ENCODE measurements at regions not wholly inside any gene's neighbourhood (a gene's known extent, or its start where the extent isn't known, plus 50 kb on each side); places are given as distances from the start of the nearest gene placed in this dataset.

GRCh38 chr5:155275222-155275621, 261.7 kb downstream of the KIF4B start:
- BruUV-seq (replicated peaks): no TSS peak
- FAIRE-seq (no peak), DNase-seq (ENCODE audit: low read depth, low spot score) (no peak)
- Histone ChIP-seq H3K4me2 (ENCODE audit: insufficient read depth, low read length) (no peak overlapping the region), H3K9me1 (replicated peaks; ENCODE audit: control insufficient read depth, extremely low read depth, insufficient read depth, low read length) (no peaks in the 10 kb centered on the region), H3K9me3 (replicated peaks; ENCODE audit: control insufficient read depth, insufficient read depth, low read length) (peaks cover 2% of the 10 kb centered on the region), H3K36me3 (ENCODE audit: control insufficient read depth in 2 of 2, extremely low read depth in 1 of 2, insufficient read depth in 2 of 2, low read length in 2 of 2) (no peaks in the 10 kb centered on the region), H2AFZ (ENCODE audit: low read depth, low read length) (no peak overlapping the region), H3K27ac (ENCODE audit: insufficient read depth, low read depth, low read length) (no peak overlapping the region), H3K9ac (replicated peaks; ENCODE audit: extremely low read depth, insufficient read depth, low read length) (no peak overlapping the region), H4K20me1 (replicated peaks; ENCODE audit: control insufficient read depth, extremely low read depth, insufficient read depth, low read length) (no peaks in the 10 kb centered on the region), H3K4me3 (replicated peaks in 1 of 3; ENCODE audit: insufficient read depth in 1 of 3, low read depth in 1 of 3, low read length in 3 of 3) (no peak overlapping the region), H3K27me3 (ENCODE audit: control insufficient read depth in 2 of 2, insufficient read depth in 2 of 2, low read length in 2 of 2) (no peaks in the 10 kb centered on the region), H3K4me1 (ENCODE audit: control insufficient read depth, extremely low read depth, insufficient read depth, low read length) (no peaks in the 10 kb centered on the region), H3K79me2 (ENCODE audit: control insufficient read depth, insufficient read depth, low read length) (no peaks in the 10 kb centered on the region)
- TF ChIP-seq GATA2 (IDR thresholded peaks at IDR 0.05; ENCODE audit: insufficient read depth, insufficient read length, low read depth, low read length) (no peak), POLR2A (IDR thresholded peaks at IDR 0.05; ENCODE audit: low read depth, low read length) (no peak), MAX (IDR thresholded peaks at IDR 0.05; ENCODE audit: insufficient read depth, insufficient read length) (no peak), POLR2AphosphoS5 (IDR thresholded peaks at IDR 0.05; ENCODE audit: insufficient read depth, low read depth, low read length) (no peak), JUN (IDR thresholded peaks at IDR 0.05; ENCODE audit: borderline replicate concordance, insufficient read depth, insufficient read length, low read depth) (no peak), MYC (IDR thresholded peaks at IDR 0.05; ENCODE audit: low read depth, low read length) (no peak)
- TF ChIP-seq, protein P1, sequence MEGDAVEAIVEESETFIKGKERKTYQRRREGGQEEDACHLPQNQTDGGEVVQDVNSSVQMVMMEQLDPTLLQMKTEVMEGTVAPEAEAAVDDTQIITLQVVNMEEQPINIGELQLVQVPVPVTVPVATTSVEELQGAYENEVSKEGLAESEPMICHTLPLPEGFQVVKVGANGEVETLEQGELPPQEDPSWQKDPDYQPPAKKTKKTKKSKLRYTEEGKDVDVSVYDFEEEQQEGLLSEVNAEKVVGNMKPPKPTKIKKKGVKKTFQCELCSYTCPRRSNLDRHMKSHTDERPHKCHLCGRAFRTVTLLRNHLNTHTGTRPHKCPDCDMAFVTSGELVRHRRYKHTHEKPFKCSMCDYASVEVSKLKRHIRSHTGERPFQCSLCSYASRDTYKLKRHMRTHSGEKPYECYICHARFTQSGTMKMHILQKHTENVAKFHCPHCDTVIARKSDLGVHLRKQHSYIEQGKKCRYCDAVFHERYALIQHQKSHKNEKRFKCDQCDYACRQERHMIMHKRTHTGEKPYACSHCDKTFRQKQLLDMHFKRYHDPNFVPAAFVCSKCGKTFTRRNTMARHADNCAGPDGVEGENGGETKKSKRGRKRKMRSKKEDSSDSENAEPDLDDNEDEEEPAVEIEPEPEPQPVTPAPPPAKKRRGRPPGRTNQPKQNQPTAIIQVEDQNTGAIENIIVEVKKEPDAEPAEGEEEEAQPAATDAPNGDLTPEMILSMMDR (IDR thresholded peaks at IDR 0.05; ENCODE audit: extremely low read depth in 1 of 2, insufficient read depth in 1 of 2, low read depth in 1 of 2, low read length in 2 of 2): no peak
- dilution Hi-C loops (cut with MboI; ENCODE audit: extremely low pct_ligation_motif_present, low sequenced_read_pairs): no loop called here
- intact Hi-C loops (cut with micrococcal nuclease): no loop called here
- CTCF ChIA-PET: no interaction called here
- POLR2A ChIA-PET: no interaction called here

DNA sequence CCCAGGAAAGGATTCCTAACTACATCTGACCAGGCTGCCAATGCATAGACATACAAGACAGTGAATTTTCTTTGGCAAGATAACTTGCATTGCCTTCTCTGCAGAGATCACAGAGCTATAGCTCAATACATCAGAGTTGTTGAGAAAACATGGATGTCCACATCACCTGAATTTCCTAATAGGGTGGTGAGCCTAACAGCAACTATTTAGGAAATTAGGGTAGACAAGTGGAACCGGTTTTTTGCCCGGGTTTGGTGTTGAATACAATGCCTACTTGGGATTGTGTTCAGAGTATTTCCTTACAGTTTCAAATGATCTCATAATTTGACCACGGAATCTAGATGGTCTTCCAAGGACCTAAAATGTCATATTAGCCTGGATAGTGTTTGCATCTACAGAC, 262.7 kb downstream of the KIF4B start:
- Histone ChIP-seq H3K79me2 (ENCODE audit: control insufficient read depth, insufficient read depth, low read length) (no peaks in the 10 kb centered on the region), H3K9me3 (replicated peaks; ENCODE audit: control insufficient read depth, insufficient read depth, low read length) (peaks cover 2% of the 10 kb centered on the region), H3K4me2 (ENCODE audit: insufficient read depth, low read length) (no peak overlapping the region), H3K4me3 (replicated peaks in 1 of 3; ENCODE audit: insufficient read depth in 1 of 3, low read depth in 1 of 3, low read length in 3 of 3) (no peak overlapping the region), H3K27me3 (ENCODE audit: control insufficient read depth in 2 of 2, insufficient read depth in 2 of 2, low read length in 2 of 2) (no peaks in the 10 kb centered on the region), H2AFZ (ENCODE audit: low read depth, low read length) (no peak overlapping the region), H3K27ac (ENCODE audit: insufficient read depth, low read depth, low read length) (no peak overlapping the region), H3K36me3 (ENCODE audit: control insufficient read depth in 2 of 2, extremely low read depth in 1 of 2, insufficient read depth in 2 of 2, low read length in 2 of 2) (no peaks in the 10 kb centered on the region), H4K20me1 (replicated peaks; ENCODE audit: control insufficient read depth, extremely low read depth, insufficient read depth, low read length) (no peaks in the 10 kb centered on the region), H3K9ac (replicated peaks; ENCODE audit: extremely low read depth, insufficient read depth, low read length) (no peak overlapping the region), H3K4me1 (ENCODE audit: control insufficient read depth, extremely low read depth, insufficient read depth, low read length) (no peaks in the 10 kb centered on the region), H3K9me1 (replicated peaks; ENCODE audit: control insufficient read depth, extremely low read depth, insufficient read depth, low read length) (no peaks in the 10 kb centered on the region)
- dilution Hi-C loops (cut with MboI; ENCODE audit: extremely low pct_ligation_motif_present, low sequenced_read_pairs) (no loop called here), intact Hi-C loops (cut with micrococcal nuclease) (no loop called here)
- DNase-seq (ENCODE audit: low read depth, low spot score) (no peak), FAIRE-seq (no peak)
- BruUV-seq (replicated peaks): no TSS peak
- ChIA-PET CTCF (no interaction called here), POLR2A (no interaction called here)
- no peak for TF ChIP-seq EZH2 (IDR thresholded peaks at IDR 0.05; ENCODE audit: borderline replicate concordance, low read depth, low read length, severe bottlenecking)

Data from endothelial cell of umbilical vein (primary cell).